SK-N-SH (cell line): ENCODE measurements at regions not wholly inside any gene's neighbourhood (a gene's known extent, or its start where the extent isn't known, plus 50 kb on each side); places are given as distances from the start of the nearest gene placed in this dataset.

Experiments
- CTCF ChIA-PET: fragments of 300-600, 350-600 bp; formaldehyde crosslinking; extraction: SDS; loops from one replicate; lab custom pipeline; 2021; lab: Yijun Ruan, JAX
- POLR2A ChIA-PET: fragments of 350-600 bp; sonication (Branson Sonifier 250); formaldehyde crosslinking; extraction: SDS; loops from one replicate; lab custom pipeline; 2020; ENCODE audit warnings: antibody characterized with exemption, inconsistent platforms; lab: Yijun Ruan, JAX
- DNase-seq: peaks from one replicate; pipeline ENCODE4 v3.0.0; 2012
- H2AFZ ChIP-seq: fragments of 200-600 bp; sonication (generic); 2 replicates; pipeline ENCODE4 v1.8.1; 2016; ENCODE audit warnings: antibody characterized with exemption, mild to moderate bottlenecking, low read depth
- H3F3A ChIP-seq: fragments of 200-600 bp; sonication (generic); replicated peaks from 2 replicates; pipeline ENCODE3; 2016; ENCODE audit warnings: antibody characterized with exemption, mild to moderate bottlenecking; ENCODE audit not compliant: insufficient read depth
- H3K27ac ChIP-seq, 2 experiments: fragments of 200-500 bp in 1 of 2; fragments of 200-600 bp in 1 of 2; sonication (Bioruptor generic) in 1 of 2; sonication (generic), shearing (Covaris generic) in 1 of 2; 2 replicates each; pipeline versions ENCODE4 v1.5.1 to v1.6.1; 2014 to 2016; ENCODE audit warnings: low read depth in 2 of 2, inconsistent platforms in 1 of 2, low read length in 1 of 2, mild to moderate bottlenecking in 1 of 2, mixed read lengths in 1 of 2
- H3K27me3 ChIP-seq: fragments of 200-600 bp; sonication (generic), shearing (Covaris generic); 2 replicates; pipeline ENCODE4 v1.6.1; 2016; ENCODE audit warnings: mixed run types; ENCODE audit not compliant: insufficient read depth
- H3K36me3 ChIP-seq, 2 experiments: fragments of 200-500 bp in 1 of 2; fragments of 200-600 bp in 1 of 2; sonication (Bioruptor generic) in 1 of 2; sonication (generic) in 1 of 2; replicated peaks in 1 of 2; 2 replicates each; pipeline versions ENCODE3 to v1.5.1; 2014 to 2016; ENCODE audit warnings: low read length in 1 of 2, mild to moderate bottlenecking in 1 of 2; ENCODE audit not compliant: insufficient read depth in 2 of 2, control insufficient read depth in 1 of 2
- H3K4me1 ChIP-seq, 2 experiments: fragments of 200-500 bp in 1 of 2; fragments of 200-600 bp in 1 of 2; sonication (Bioruptor generic) in 1 of 2; sonication (generic), shearing (Covaris generic) in 1 of 2; 2 replicates each; pipeline versions ENCODE4 v1.5.1 to v1.6.1; 2014 to 2016; ENCODE audit warnings: low read depth in 1 of 2, low read length in 1 of 2, mixed run types in 1 of 2; ENCODE audit not compliant: insufficient read depth in 2 of 2, control insufficient read depth in 1 of 2
- H3K4me2 ChIP-seq: fragments of 200-600 bp; sonication (generic), shearing (Covaris generic); 2 replicates; pipeline ENCODE4 v1.6.1; 2017; ENCODE audit warnings: mixed run types
- H3K4me3 ChIP-seq, 2 experiments: fragments of 200-500 bp in 1 of 2; fragments of 200-600 bp in 1 of 2; sonication (Bioruptor generic) in 1 of 2; sonication (generic), shearing (Covaris generic) in 1 of 2; 2 replicates each; pipeline versions ENCODE4 v1.5.1 to v1.8.1; 2014 to 2016; ENCODE audit warnings: low read depth in 2 of 2, inconsistent platforms in 1 of 2, low read length in 1 of 2, mild to moderate bottlenecking in 1 of 2, mixed read lengths in 1 of 2, moderate library complexity in 1 of 2
- H3K79me2 ChIP-seq: fragments of 200-600 bp; sonication (generic); 2 replicates; pipeline ENCODE4 v1.8.1; 2017; ENCODE audit warnings: mild to moderate bottlenecking; ENCODE audit not compliant: insufficient read depth
- H3K9ac ChIP-seq: fragments of 200-600 bp; sonication (generic); 2 replicates; pipeline ENCODE4 v1.6.1; 2017; ENCODE audit warnings: mixed run types
- H3K9me2 ChIP-seq: fragments of 200-600 bp; sonication (generic); 2 replicates; pipeline ENCODE4 v1.6.1; 2017; ENCODE audit warnings: mixed run types
- H3K9me3 ChIP-seq: fragments of 200-600 bp; sonication (generic); 2 replicates; pipeline ENCODE4 v1.6.1; 2017; ENCODE audit warnings: mixed run types, mild to moderate bottlenecking, moderate library complexity
- H4K20me1 ChIP-seq: fragments of 200-600 bp; sonication (generic); 2 replicates; pipeline ENCODE4 v1.6.1; 2017; ENCODE audit warnings: mild to moderate bottlenecking, mixed run types; ENCODE audit not compliant: insufficient read depth
- ELF1 ChIP-seq: IDR thresholded peaks from 2 replicates; pipeline ENCODE4 v1.4.0; 2012
- EP300 ChIP-seq, 2 experiments: IDR thresholded peaks; 2 replicates each; pipeline versions ENCODE4 v1.4.0 to v1.6.1; 2012; ENCODE audit warnings: borderline replicate concordance in 1 of 2, low read depth in 1 of 2, low read length in 1 of 2
- EZH2phosphoT487 ChIP-seq: fragments of 200-600 bp; sonication (generic); IDR thresholded peaks from 2 replicates; pipeline ENCODE4 v1.6.1; 2017; ENCODE audit warnings: low read depth, mixed run types, mild to moderate bottlenecking, antibody characterized with exemption, moderate library complexity, borderline replicate concordance
- FOSL2 ChIP-seq: IDR thresholded peaks from 2 replicates; pipeline ENCODE4 v1.4.0; 2012; ENCODE audit warnings: low read depth, mild to moderate bottlenecking, moderate library complexity, borderline replicate concordance
- FOXM1 ChIP-seq: IDR thresholded peaks from 2 replicates; pipeline ENCODE4 v1.4.0; 2012; ENCODE audit warnings: low read depth, mild to moderate bottlenecking
- GABPA ChIP-seq: IDR thresholded peaks from 2 replicates; pipeline ENCODE4 v1.4.0; 2012; ENCODE audit warnings: low read depth, mild to moderate bottlenecking
- GATA2 ChIP-seq: sonication (generic); formaldehyde crosslinking; IDR thresholded peaks from 2 replicates; pipeline ENCODE4 v1.5.0; 2020; ENCODE audit warnings: mild to moderate bottlenecking, missing genetic modification reagents
- MAX ChIP-seq: IDR thresholded peaks from 2 replicates; pipeline ENCODE4 v1.4.0; 2012; ENCODE audit warnings: low read depth
- MEF2A ChIP-seq: IDR thresholded peaks from 2 replicates; pipeline ENCODE4 v1.4.0; 2012; ENCODE audit warnings: low read depth, borderline replicate concordance
- MXI1 ChIP-seq: IDR thresholded peaks from 2 replicates; pipeline ENCODE4 v1.6.1; 2012; ENCODE audit warnings: mild to moderate bottlenecking, low read depth, low read length, improper control_type of control experiment
- NFIC ChIP-seq: IDR thresholded peaks from 2 replicates; pipeline ENCODE4 v1.4.0; 2012; ENCODE audit warnings: borderline replicate concordance
- NRF1 ChIP-seq: IDR thresholded peaks from 2 replicates; pipeline ENCODE4 v1.6.1; 2012; ENCODE audit warnings: low read depth, mild to moderate bottlenecking, low read length
- POLR2AphosphoS5 ChIP-seq: IDR thresholded peaks from 2 replicates; pipeline ENCODE4 v1.6.1; 2012; ENCODE audit warnings: low read depth, low read length
- RCOR1 ChIP-seq: fragments of 150-350 bp; IDR thresholded peaks from 2 replicates; pipeline ENCODE4 v1.6.1; 2017; ENCODE audit warnings: antibody characterized with exemption, low read length
- REST ChIP-seq: IDR thresholded peaks from 2 replicates; pipeline ENCODE4 v1.6.1; 2012; ENCODE audit warnings: mild to moderate bottlenecking, low read depth, low read length, moderate library complexity
- SIN3A ChIP-seq: IDR thresholded peaks from 2 replicates; pipeline ENCODE4 v1.6.1; 2012; ENCODE audit warnings: low read depth, mild to moderate bottlenecking, low read length, moderate library complexity, borderline replicate concordance
- TCF12 ChIP-seq: IDR thresholded peaks from 2 replicates; pipeline ENCODE4 v1.4.0; 2012
- TEAD4 ChIP-seq: IDR thresholded peaks from 2 replicates; pipeline ENCODE4 v1.4.0; 2012; ENCODE audit warnings: mild to moderate bottlenecking, borderline replicate concordance; ENCODE audit not compliant: insufficient read depth
- USF1 ChIP-seq: IDR thresholded peaks from 2 replicates; pipeline ENCODE4 v1.4.0; 2012; ENCODE audit warnings: low read depth, borderline replicate concordance
- USF2 ChIP-seq: fragments of 150-350 bp; IDR thresholded peaks from 2 replicates; pipeline ENCODE4 v1.6.1; 2017; ENCODE audit warnings: antibody characterized with exemption, low read length, low read depth, borderline replicate concordance
- ZBTB33 ChIP-seq: IDR thresholded peaks from 2 replicates; pipeline ENCODE4 v1.4.0; 2012; ENCODE audit warnings: low read depth, borderline replicate concordance
- WGBS: methylation state at CpG from one replicate; pipeline ENCODE4 v1.1.6; 2017; ENCODE audit warnings: low lambda C conversion rate; 5-methylcytosine and 5-hydroxymethylcytosine counted together

GRCh38 chr3:139202959-139203349 is 140.9 kb upstream of the MRPS22 start:
- DNase-seq, result no peak
- Histone ChIP-seq H3K4me2 (no peak overlapping the region), H4K20me1 (no peaks in the 10 kb centered on the region), H2AFZ (no peak overlapping the region), H3K36me3 (no peaks in the 10 kb centered on the region), H3F3A (no peaks in the 10 kb centered on the region), H3K79me2 (no peaks in the 10 kb centered on the region), H3K9me3 (no peaks in the 10 kb centered on the region), H3K27me3 (no peaks in the 10 kb centered on the region), H3K4me3 (no peak overlapping the region), H3K9me2 (no peaks in the 10 kb centered on the region), H3K9ac (no peak overlapping the region), H3K4me1 (no peaks in the 10 kb centered on the region; a peak in 1 of 4 replicates), H3K27ac (no peak overlapping the region)
- POLR2A ChIA-PET, result no interaction called here
- TF ChIP-seq FOSL2 (no peak), NRF1 (no peak), ELF1 (no peak), SIN3A (no peak), NFIC (no peak), GABPA (no peak), USF2 (no peak), EP300 (IDR thresholded peaks at IDR 0.05; ENCODE audit: borderline replicate concordance in 1 of 2, low read depth in 1 of 2, low read length in 1 of 2) (no peak), FOXM1 (no peak), GATA2 (CRISPR knock-in tag) (no peak), TCF12 (no peak), ZBTB33 (no peak)
- CTCF ChIA-PET, result interaction anchor here (1.1 to 1.5 kb wide), 2 partner anchors 91 to 267 kb away, joined by 4 to 5 read pairs; no protein-coding TSS in a partner anchor
- 0% methylated on average over 1 of the region's 1 CpG for WGBS

GRCh38 chr3:139203752-139204151 is 140.1 kb upstream of the MRPS22 start:
- Histone ChIP-seq H3F3A (no peaks in the 10 kb centered on the region), H3K27me3 (no peaks in the 10 kb centered on the region), H3K4me2 (no peak overlapping the region), H2AFZ (no peak overlapping the region), H3K79me2 (no peaks in the 10 kb centered on the region), H3K9ac (no peak overlapping the region), H3K27ac (no peak overlapping the region), H3K4me1 (no peaks in the 10 kb centered on the region; a peak in 1 of 4 replicates), H3K9me3 (no peaks in the 10 kb centered on the region), H3K4me3 (no peak overlapping the region), H3K9me2 (no peaks in the 10 kb centered on the region), H3K36me3 (no peaks in the 10 kb centered on the region), H4K20me1 (no peaks in the 10 kb centered on the region)
- no peak for DNase-seq
- ChIA-PET POLR2A (no interaction called here), CTCF (interaction anchor here (0.6 to 1.5 kb wide), 2 partner anchors 69 to 267 kb away, joined by 3 to 5 read pairs; no protein-coding TSS in a partner anchor)
- 0% methylated on average over 2 of the region's 2 CpGs for WGBS
- TF ChIP-seq MEF2A (no peak), MXI1 (no peak), POLR2AphosphoS5 (no peak), REST (no peak), FOXM1 (no peak), USF1 (no peak), FOSL2 (no peak), ELF1 (no peak), MAX (no peak), SIN3A (no peak), EZH2phosphoT487 (no peak), TEAD4 (no peak), NFIC (no peak), RCOR1 (no peak)
